GM12872 (cell line): ENCODE measurements at regions not wholly inside any gene's neighbourhood (a gene's known extent, or its start where the extent isn't known, plus 50 kb on each side); places are given as distances from the start of the nearest gene placed in this dataset.

Experiments
- CTCF ChIP-seq: IDR thresholded peaks from 3 replicates; pipeline ENCODE4 v1.5.1; 2011; ENCODE audit warnings: low read depth, mild to moderate bottlenecking, low read length, moderate library complexity; ENCODE audit not compliant: insufficient read depth

- no peak for TF ChIP-seq CTCF
Observed at GRCh38 chr10:118908557-118909256, 120.8 kb upstream of the NANOS1 start.

- no peak for TF ChIP-seq CTCF
Observed at GRCh38 chr10:118910702-118911101, 118.8 kb upstream of the NANOS1 start.

- no peak for TF ChIP-seq CTCF
Observed at GRCh38 chr10:118911363-118911762, 118.2 kb upstream of the NANOS1 start.

GRCh38 chr10:118912961-118913600 lies 116.4 kb upstream of the NANOS1 start:
- no peak for TF ChIP-seq CTCF

- TF ChIP-seq CTCF = no peak
Observed at GRCh38 chr10:118913825-118914224, 115.7 kb upstream of the NANOS1 start.

GRCh38 chr10:118914629-118915028 lies 114.9 kb upstream of the NANOS1 start:
- no peak for TF ChIP-seq CTCF

- no peak for TF ChIP-seq CTCF
Observed at GRCh38 chr10:118915161-118915560, 114.4 kb upstream of the NANOS1 start.
